ENCODE measurements at regions not wholly inside any gene's neighbourhood (a gene's known extent, or its start where the extent isn't known, plus 50 kb on each side); places are given as distances from the start of the nearest gene placed in this dataset.

DNA sequence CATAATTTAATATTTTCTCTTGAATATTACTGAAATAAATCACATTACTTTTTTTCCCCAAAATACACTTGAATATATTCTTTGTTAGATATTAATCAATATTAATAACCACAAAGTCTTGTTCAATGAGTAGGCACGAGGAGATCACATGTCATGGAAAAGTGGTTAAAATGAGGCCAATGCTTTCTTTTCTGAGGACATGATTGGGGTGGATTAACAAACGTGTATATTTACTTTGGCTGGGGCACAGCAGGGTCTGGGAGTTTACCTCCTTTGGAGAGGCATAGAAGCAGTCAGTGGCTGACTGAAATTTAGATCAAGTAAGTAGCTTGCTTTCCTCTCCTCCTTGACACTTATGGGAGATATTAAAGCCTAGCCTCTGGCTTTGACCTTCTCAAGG, 664.3 kb upstream of the B3GALT2 start:
- Histone ChIP-seq H3K27ac (no peak overlapping the region), H3K4me3 (no peak overlapping the region), H3K27me3 (no peaks in the 10 kb centered on the region), H3K36me3 (no peaks in the 10 kb centered on the region), H3K9me3 (no peaks in the 10 kb centered on the region), H3K4me1 (no peaks in the 10 kb centered on the region)
- no peak for ATAC-seq
- in situ Hi-C loops (cut with MboI; ENCODE audit: low sequenced_read_pairs in 4 of 4) (no loop called here), intact Hi-C loops (cut with DNase I; ENCODE audit: low total_unique reads) (no loop called here)
- DNase-seq, result no peak
- TF ChIP-seq, protein P1, sequence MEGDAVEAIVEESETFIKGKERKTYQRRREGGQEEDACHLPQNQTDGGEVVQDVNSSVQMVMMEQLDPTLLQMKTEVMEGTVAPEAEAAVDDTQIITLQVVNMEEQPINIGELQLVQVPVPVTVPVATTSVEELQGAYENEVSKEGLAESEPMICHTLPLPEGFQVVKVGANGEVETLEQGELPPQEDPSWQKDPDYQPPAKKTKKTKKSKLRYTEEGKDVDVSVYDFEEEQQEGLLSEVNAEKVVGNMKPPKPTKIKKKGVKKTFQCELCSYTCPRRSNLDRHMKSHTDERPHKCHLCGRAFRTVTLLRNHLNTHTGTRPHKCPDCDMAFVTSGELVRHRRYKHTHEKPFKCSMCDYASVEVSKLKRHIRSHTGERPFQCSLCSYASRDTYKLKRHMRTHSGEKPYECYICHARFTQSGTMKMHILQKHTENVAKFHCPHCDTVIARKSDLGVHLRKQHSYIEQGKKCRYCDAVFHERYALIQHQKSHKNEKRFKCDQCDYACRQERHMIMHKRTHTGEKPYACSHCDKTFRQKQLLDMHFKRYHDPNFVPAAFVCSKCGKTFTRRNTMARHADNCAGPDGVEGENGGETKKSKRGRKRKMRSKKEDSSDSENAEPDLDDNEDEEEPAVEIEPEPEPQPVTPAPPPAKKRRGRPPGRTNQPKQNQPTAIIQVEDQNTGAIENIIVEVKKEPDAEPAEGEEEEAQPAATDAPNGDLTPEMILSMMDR (IDR thresholded peaks at IDR 0.05 in 4 of 5, conservative IDR thresholded peaks at IDR 0.05 in 1 of 5), result no peak
- TF ChIP-seq POLR2A (IDR thresholded peaks at IDR 0.05), result no peak

DNA sequence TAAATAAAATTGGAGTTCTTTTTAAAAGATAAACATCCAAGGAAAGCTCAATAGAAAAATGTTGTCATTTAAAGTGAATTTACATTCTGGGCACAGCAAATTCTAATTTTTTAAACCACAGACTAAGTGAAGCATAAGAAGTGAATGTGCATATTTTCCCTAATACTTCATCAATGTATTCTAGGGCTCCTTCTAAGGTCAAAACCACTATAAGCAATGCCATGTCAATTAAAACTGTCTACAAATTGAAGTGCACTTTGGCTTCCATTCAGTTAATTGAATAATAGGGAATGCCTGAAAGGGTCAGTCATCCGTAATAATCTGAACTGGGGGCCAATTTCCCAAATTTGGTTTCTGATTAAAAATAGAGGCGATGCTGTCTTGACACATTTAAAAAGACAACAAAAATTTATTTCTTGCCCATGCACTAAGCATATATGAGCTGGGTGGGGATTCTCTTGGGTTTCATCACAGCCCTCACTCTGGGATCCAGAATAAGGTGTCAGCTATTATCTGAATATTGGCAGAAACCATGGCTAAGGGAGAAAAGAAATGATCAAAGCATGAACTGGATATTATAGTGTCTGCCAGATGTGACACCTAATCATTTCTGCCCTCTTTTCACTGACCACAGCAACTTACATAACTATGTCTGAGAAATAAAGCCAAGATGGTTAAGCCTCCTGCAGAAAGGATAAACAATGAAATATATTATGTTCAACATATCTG, 660.6 kb upstream of the B3GALT2 start:
- Histone ChIP-seq H3K4me1 (no peaks in the 10 kb centered on the region), H3K9me3 (no peaks in the 10 kb centered on the region), H3K27ac (no peak overlapping the region), H3K27me3 (no peaks in the 10 kb centered on the region), H3K36me3 (no peaks in the 10 kb centered on the region), H3K4me3 (no peak overlapping the region)
- DNase-seq, result no peak
- ATAC-seq, result no peak
- intact Hi-C loops (cut with DNase I; ENCODE audit: low total_unique reads), result no loop called here
- TF ChIP-seq, protein P1 (IDR thresholded peaks at IDR 0.05 in 4 of 5, conservative IDR thresholded peaks at IDR 0.05 in 1 of 5), result no peak
- no peak for TF ChIP-seq POLR2A (IDR thresholded peaks at IDR 0.05)
- in situ Hi-C loops (cut with MboI; ENCODE audit: low sequenced_read_pairs in 4 of 4), result no loop called here

GRCh38 chr1:193846411-193846810, 660.0 kb upstream of the B3GALT2 start:
- no peaks in the 10 kb centered on the region for H3K9me3 ChIP-seq
- DNase-seq (no peak), ATAC-seq (no peak)
- no peak overlapping the region for H3K4me3 ChIP-seq
- H3K4me1 ChIP-seq, result no peaks in the 10 kb centered on the region
- no peak overlapping the region for H3K27ac ChIP-seq
- H3K36me3 ChIP-seq, result no peaks in the 10 kb centered on the region
- TF ChIP-seq, protein P1 (IDR thresholded peaks at IDR 0.05 in 4 of 5, conservative IDR thresholded peaks at IDR 0.05 in 1 of 5), result no peak
- TF ChIP-seq POLR2A (IDR thresholded peaks at IDR 0.05), result no peak
- H3K27me3 ChIP-seq, result no peaks in the 10 kb centered on the region
- in situ Hi-C loops (cut with MboI; ENCODE audit: low sequenced_read_pairs in 4 of 4), result no loop called here
- intact Hi-C loops (cut with DNase I; ENCODE audit: low total_unique reads), result no loop called here

DNA sequence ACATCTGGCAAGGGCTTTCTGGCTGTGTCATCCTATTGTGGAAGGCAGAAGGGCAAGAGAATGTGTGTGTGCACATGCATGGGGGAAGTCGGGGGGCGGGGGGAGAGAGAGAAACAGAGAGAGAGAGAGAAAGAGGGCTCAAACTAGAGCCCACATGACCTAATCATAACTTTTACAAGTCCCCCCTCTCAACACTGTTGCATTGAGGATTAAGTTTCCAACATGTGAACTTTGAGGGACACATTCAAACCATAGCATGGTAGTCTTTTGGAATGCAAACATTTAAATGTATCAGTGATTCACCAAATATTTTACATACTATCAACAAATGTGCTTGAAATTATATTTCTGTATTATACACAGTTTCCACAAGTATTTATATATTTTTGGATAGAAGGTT, 655.4 kb upstream of the B3GALT2 start:
- no peaks in the 10 kb centered on the region for H3K9me3 ChIP-seq
- no peak overlapping the region for H3K4me3 ChIP-seq
- ATAC-seq (no peak), DNase-seq (no peak)
- in situ Hi-C loops (cut with MboI; ENCODE audit: low sequenced_read_pairs in 4 of 4) (no loop called here), intact Hi-C loops (cut with DNase I; ENCODE audit: low total_unique reads) (no loop called here)
- no peaks in the 10 kb centered on the region for H3K27me3 ChIP-seq
- no peaks in the 10 kb centered on the region for H3K36me3 ChIP-seq
- H3K4me1 ChIP-seq, result no peaks in the 10 kb centered on the region
- TF ChIP-seq, protein P1 (IDR thresholded peaks at IDR 0.05 in 4 of 5, conservative IDR thresholded peaks at IDR 0.05 in 1 of 5), result no peak
- TF ChIP-seq POLR2A (IDR thresholded peaks at IDR 0.05), result no peak
- H3K27ac ChIP-seq, result no peak overlapping the region

- intact Hi-C loops (cut with DNase I; ENCODE audit: low total_unique reads) (no loop called here), in situ Hi-C loops (cut with MboI; ENCODE audit: low sequenced_read_pairs in 4 of 4) (no loop called here)
- Histone ChIP-seq H3K9me3 (no peaks in the 10 kb centered on the region), H3K36me3 (no peaks in the 10 kb centered on the region), H3K4me3 (no peak overlapping the region), H3K27me3 (no peaks in the 10 kb centered on the region), H3K4me1 (no peaks in the 10 kb centered on the region), H3K27ac (no peak overlapping the region)
- no peak for ATAC-seq
- no peak for DNase-seq
- TF ChIP-seq, protein P1 (IDR thresholded peaks at IDR 0.05 in 4 of 5, conservative IDR thresholded peaks at IDR 0.05 in 1 of 5), result no peak
- TF ChIP-seq POLR2A (IDR thresholded peaks at IDR 0.05), result no peak
Observed at GRCh38 chr1:193831465-193831864, 645.1 kb upstream of the B3GALT2 start.
